Skeletal muscle satellite cell (primary cell): ENCODE measurements at regions not wholly inside any gene's neighbourhood (a gene's known extent, or its start where the extent isn't known, plus 50 kb on each side); places are given as distances from the start of the nearest gene placed in this dataset.

Source experiments
- H3K27me3 ChIP-seq: 2 replicates; pipeline ENCODE4 v1.7.0; 2013; ENCODE audit warnings: low read length; ENCODE audit not compliant: control insufficient read depth, insufficient read depth
- H3K36me3 ChIP-seq: 2 replicates; pipeline ENCODE4 v1.7.0; 2013; ENCODE audit warnings: mild to moderate bottlenecking, control low read depth, low read length; ENCODE audit not compliant: insufficient read depth
- H3K4me1 ChIP-seq: 2 replicates; pipeline ENCODE4 v1.7.0; 2013; ENCODE audit warnings: low read length; ENCODE audit not compliant: control insufficient read depth, insufficient read depth
- H3K4me2 ChIP-seq: 2 replicates; pipeline ENCODE4 v1.7.0; 2013; ENCODE audit warnings: mild to moderate bottlenecking, low read length
- H3K4me3 ChIP-seq: 2 replicates; pipeline ENCODE4 v1.7.0; 2013; ENCODE audit warnings: low read length
- H3K9ac ChIP-seq: 2 replicates; pipeline ENCODE4 v1.7.0; 2013; ENCODE audit warnings: mild to moderate bottlenecking, low read depth, low read length, moderate library complexity
- H3K9me3 ChIP-seq: replicated peaks from 2 replicates; pipeline ENCODE4 v1.7.0; 2013; ENCODE audit warnings: mild to moderate bottlenecking, control low read depth, low read length

GRCh38 chr6:51531623-51532022, 555.8 kb downstream of the PKHD1 start:
- Histone ChIP-seq H3K9ac (no peak overlapping the region), H3K4me2 (no peak overlapping the region), H3K4me1 (no peaks in the 10 kb centered on the region)

GRCh38 chr6:51533962-51534361, 553.5 kb downstream of the PKHD1 start:
- H3K27me3 ChIP-seq, result no peaks in the 10 kb centered on the region
- H3K9me3 ChIP-seq, result peaks cover 3% of the 10 kb centered on the region
- no peaks in the 10 kb centered on the region for H3K4me1 ChIP-seq
- no peak overlapping the region for H3K4me3 ChIP-seq
- no peak overlapping the region for H3K4me2 ChIP-seq
- H3K36me3 ChIP-seq, result no peaks in the 10 kb centered on the region
- no peak overlapping the region for H3K9ac ChIP-seq

More at GRCh38 chr6:51531623-51532022, 555.8 kb downstream of the PKHD1 start:
- Histone ChIP-seq H3K9me3 (peaks cover 3% of the 10 kb centered on the region), H3K27me3 (no peaks in the 10 kb centered on the region), H3K4me3 (no peak overlapping the region), H3K36me3 (no peaks in the 10 kb centered on the region)

GRCh38 chr6:51535327-51535726, 552.1 kb downstream of the PKHD1 start:
- H3K27me3 ChIP-seq, result no peaks in the 10 kb centered on the region
- no peak overlapping the region for H3K4me2 ChIP-seq
- peaks cover under 1% of the 10 kb centered on the region for H3K9me3 ChIP-seq
- no peaks in the 10 kb centered on the region for H3K36me3 ChIP-seq
- H3K4me3 ChIP-seq, result no peak overlapping the region
- no peak overlapping the region for H3K9ac ChIP-seq
- H3K4me1 ChIP-seq, result no peaks in the 10 kb centered on the region

- no peaks in the 10 kb centered on the region for H3K27me3 ChIP-seq
- no peaks in the 10 kb centered on the region for H3K36me3 ChIP-seq
- no peak overlapping the region for H3K4me3 ChIP-seq
- H3K9ac ChIP-seq, result no peak overlapping the region
- H3K4me1 ChIP-seq, result no peaks in the 10 kb centered on the region
- no peaks in the 10 kb centered on the region for H3K9me3 ChIP-seq
- no peak overlapping the region for H3K4me2 ChIP-seq
Observed at GRCh38 chr6:51536728-51537127, 550.7 kb downstream of the PKHD1 start.

GRCh38 chr6:51541847-51542246, 545.6 kb downstream of the PKHD1 start:
- Histone ChIP-seq H3K4me3 (no peak overlapping the region), H3K4me1 (no peaks in the 10 kb centered on the region), H3K36me3 (no peaks in the 10 kb centered on the region), H3K4me2 (no peak overlapping the region), H3K9ac (no peak overlapping the region), H3K27me3 (no peaks in the 10 kb centered on the region), H3K9me3 (no peaks in the 10 kb centered on the region)

GRCh38 chr6:51542475-51542874, 544.9 kb downstream of the PKHD1 start:
- Histone ChIP-seq H3K9me3 (no peaks in the 10 kb centered on the region), H3K9ac (no peak overlapping the region), H3K4me3 (no peak overlapping the region), H3K36me3 (no peaks in the 10 kb centered on the region), H3K4me1 (no peaks in the 10 kb centered on the region), H3K27me3 (no peaks in the 10 kb centered on the region), H3K4me2 (no peak overlapping the region)

GRCh38 chr6:51550243-51550642, 537.2 kb downstream of the PKHD1 start:
- Histone ChIP-seq H3K4me2 (no peak overlapping the region), H3K4me1 (no peaks in the 10 kb centered on the region), H3K4me3 (no peak overlapping the region), H3K36me3 (no peaks in the 10 kb centered on the region), H3K27me3 (no peaks in the 10 kb centered on the region), H3K9me3 (peaks cover 8% of the 10 kb centered on the region), H3K9ac (no peak overlapping the region)

GRCh38 chr6:51552435-51552834, 535.0 kb downstream of the PKHD1 start:
- Histone ChIP-seq H3K36me3 (no peaks in the 10 kb centered on the region), H3K9ac (no peak overlapping the region), H3K4me1 (no peaks in the 10 kb centered on the region), H3K9me3 (peaks cover 8% of the 10 kb centered on the region), H3K27me3 (no peaks in the 10 kb centered on the region), H3K4me3 (no peak overlapping the region), H3K4me2 (no peak overlapping the region)

- Histone ChIP-seq H3K9me3 (peaks cover 4% of the 10 kb centered on the region), H3K27me3 (no peaks in the 10 kb centered on the region), H3K4me3 (no peak overlapping the region), H3K36me3 (no peaks in the 10 kb centered on the region), H3K4me2 (no peak overlapping the region), H3K9ac (no peak overlapping the region), H3K4me1 (no peaks in the 10 kb centered on the region)
Observed at GRCh38 chr6:51553246-51554015, 534.0 kb downstream of the PKHD1 start.

GRCh38 chr6:51554029-51554428, 533.4 kb downstream of the PKHD1 start:
- Histone ChIP-seq H3K9me3 (no peaks in the 10 kb centered on the region), H3K27me3 (no peaks in the 10 kb centered on the region), H3K4me2 (no peak overlapping the region), H3K4me3 (no peak overlapping the region), H3K9ac (no peak overlapping the region), H3K4me1 (no peaks in the 10 kb centered on the region), H3K36me3 (no peaks in the 10 kb centered on the region)

- H3K4me3 ChIP-seq, result no peak overlapping the region
- H3K9ac ChIP-seq, result no peak overlapping the region
- no peaks in the 10 kb centered on the region for H3K36me3 ChIP-seq
- H3K4me2 ChIP-seq, result no peak overlapping the region
- no peaks in the 10 kb centered on the region for H3K9me3 ChIP-seq
- H3K4me1 ChIP-seq, result no peaks in the 10 kb centered on the region
- H3K27me3 ChIP-seq, result no peaks in the 10 kb centered on the region
Observed at GRCh38 chr6:51559059-51559458, 528.4 kb downstream of the PKHD1 start.

- Histone ChIP-seq H3K27me3 (no peaks in the 10 kb centered on the region), H3K4me2 (no peak overlapping the region), H3K9me3 (no peaks in the 10 kb centered on the region), H3K9ac (no peak overlapping the region), H3K36me3 (no peaks in the 10 kb centered on the region), H3K4me1 (no peaks in the 10 kb centered on the region), H3K4me3 (no peak overlapping the region)
Observed at GRCh38 chr6:51562198-51562597, 525.2 kb downstream of the PKHD1 start.
